ENCODE measurements at regions not wholly inside any gene's neighbourhood (a gene's known extent, or its start where the extent isn't known, plus 50 kb on each side); places are given as distances from the start of the nearest gene placed in this dataset.
A peak's percentile ranks its signal among the peaks of the same experiment; 100 is the strongest.

- no peak for DNase-seq (ENCODE audit: extremely low read depth, low read depth)
- TF ChIP-seq, protein P1, sequence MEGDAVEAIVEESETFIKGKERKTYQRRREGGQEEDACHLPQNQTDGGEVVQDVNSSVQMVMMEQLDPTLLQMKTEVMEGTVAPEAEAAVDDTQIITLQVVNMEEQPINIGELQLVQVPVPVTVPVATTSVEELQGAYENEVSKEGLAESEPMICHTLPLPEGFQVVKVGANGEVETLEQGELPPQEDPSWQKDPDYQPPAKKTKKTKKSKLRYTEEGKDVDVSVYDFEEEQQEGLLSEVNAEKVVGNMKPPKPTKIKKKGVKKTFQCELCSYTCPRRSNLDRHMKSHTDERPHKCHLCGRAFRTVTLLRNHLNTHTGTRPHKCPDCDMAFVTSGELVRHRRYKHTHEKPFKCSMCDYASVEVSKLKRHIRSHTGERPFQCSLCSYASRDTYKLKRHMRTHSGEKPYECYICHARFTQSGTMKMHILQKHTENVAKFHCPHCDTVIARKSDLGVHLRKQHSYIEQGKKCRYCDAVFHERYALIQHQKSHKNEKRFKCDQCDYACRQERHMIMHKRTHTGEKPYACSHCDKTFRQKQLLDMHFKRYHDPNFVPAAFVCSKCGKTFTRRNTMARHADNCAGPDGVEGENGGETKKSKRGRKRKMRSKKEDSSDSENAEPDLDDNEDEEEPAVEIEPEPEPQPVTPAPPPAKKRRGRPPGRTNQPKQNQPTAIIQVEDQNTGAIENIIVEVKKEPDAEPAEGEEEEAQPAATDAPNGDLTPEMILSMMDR (IDR thresholded peaks at IDR 0.05; ENCODE audit: low read depth, low read length): no peak
Measured at GRCh38 chr2:236763857-236764256, 194.2 kb downstream of the ACKR3 start.

DNA sequence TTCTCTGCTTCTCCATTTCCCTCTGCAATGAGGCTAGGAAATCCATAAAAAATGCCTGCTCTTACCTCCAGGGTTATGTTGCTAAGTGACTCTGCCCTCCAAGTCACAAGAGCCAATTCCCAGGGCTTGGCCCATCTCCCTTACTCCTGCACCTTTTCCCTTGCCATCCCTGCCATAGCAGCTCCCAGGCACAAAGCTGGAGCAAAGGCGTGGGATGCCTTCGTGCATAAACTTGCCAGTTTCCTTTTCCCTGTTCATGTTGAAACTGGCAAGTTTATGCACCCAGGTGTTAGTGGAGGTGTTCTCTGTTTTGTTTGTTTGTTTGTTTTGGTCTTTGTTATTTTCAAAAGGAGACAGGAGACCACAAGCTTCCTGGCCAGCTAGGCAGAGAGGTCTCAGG is 195.1 kb downstream of the ACKR3 start:
- TF ChIP-seq, protein P1 (IDR thresholded peaks at IDR 0.05; ENCODE audit: low read depth, low read length): no peak
- DNase-seq (ENCODE audit: extremely low read depth, low read depth): no peak

DNA sequence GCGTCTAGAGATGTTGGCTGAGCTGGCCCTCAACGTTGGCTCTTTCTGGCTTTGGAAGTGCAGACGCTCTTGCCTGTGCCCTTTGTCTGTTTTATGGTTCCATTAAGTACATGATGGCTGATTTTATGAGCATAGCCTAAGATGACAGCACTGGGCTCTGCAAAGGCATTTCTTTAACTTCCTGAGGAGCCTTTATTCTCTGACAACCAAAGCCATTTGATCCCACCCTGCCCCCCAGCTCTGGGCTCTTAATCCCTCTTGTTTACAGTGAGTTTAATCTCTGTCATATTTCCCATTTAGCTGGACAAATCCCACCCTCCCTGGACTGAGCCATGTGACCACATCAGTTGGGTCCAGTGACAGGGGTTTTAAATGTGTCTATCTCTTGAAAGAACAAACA is 195.9 kb downstream of the ACKR3 start:
- no peak for DNase-seq (ENCODE audit: extremely low read depth, low read depth)
- TF ChIP-seq, protein P1 (IDR thresholded peaks at IDR 0.05; ENCODE audit: low read depth, low read length): no peak

GRCh38 chr2:236766850-236767249 is 197.2 kb downstream of the ACKR3 start:
- TF ChIP-seq, protein P1 (IDR thresholded peaks at IDR 0.05; ENCODE audit: low read depth, low read length): no peak
- DNase-seq (ENCODE audit: extremely low read depth, low read depth): no peak

DNA sequence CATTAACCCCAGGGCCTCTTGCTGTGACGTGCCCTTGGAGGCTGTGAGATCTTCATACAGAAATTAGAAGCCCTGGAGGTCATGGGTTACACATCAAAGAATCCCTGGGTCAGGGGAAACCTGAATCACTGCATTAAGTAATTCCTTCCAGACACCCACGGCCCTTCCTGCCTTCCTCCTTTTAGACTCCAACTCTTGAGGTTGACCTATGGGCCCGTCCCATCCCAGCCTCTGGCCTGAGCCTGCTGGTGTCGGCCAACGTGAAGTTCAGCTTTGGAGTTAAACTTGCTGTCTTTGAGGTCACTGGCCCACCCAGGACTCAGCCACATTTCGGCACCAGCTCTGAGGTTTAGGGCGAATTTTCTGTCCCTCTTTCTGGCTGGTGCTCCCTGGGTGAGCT is 198.3 kb downstream of the ACKR3 start:
- TF ChIP-seq, protein P1 (IDR thresholded peaks at IDR 0.05; ENCODE audit: low read depth, low read length): no peak
- no peak for DNase-seq (ENCODE audit: extremely low read depth, low read depth)

DNA sequence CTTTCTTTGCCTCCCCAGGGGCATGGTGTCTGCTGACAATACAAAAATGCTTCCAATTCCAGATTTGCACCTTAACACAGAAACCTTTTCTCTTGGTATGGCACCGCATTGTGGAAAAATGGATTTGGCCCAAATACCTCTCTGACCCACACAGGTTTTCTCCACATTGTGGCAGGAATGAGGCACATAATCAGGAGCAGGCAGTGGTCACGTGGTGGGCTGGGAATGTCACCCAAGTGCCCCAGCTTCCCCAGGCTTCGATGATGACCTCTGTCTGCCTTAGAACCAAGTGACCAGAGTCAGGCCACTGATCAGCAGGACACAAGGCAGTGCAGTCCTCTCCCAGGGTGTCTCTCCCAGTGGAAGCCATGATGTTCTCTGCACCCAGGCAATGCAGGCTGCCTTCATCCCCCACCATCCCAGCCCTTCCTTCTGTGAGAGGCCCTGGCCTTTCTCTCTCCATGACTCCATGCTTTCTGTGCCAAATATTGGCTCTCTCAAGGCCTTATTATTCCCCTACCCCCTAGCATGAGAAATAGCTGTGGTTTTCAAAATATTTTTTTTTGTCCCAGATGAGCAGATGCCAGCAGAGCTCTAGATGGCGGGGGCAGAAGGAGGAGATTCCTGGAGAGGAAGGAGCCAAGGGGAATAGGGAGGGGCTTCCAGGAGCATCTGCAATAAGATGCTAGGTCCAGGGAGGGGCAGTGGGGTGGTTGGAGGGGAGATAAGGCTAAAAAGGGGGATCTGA is 198.9 kb downstream of the ACKR3 start:
- TF ChIP-seq, protein P1 (IDR thresholded peaks at IDR 0.05; ENCODE audit: low read depth, low read length): no peak
- DNase-seq (ENCODE audit: extremely low read depth, low read depth): no peak

GRCh38 chr2:236769981-236770671 is 200.5 kb downstream of the ACKR3 start:
- peak; percentile 68 for DNase-seq (ENCODE audit: extremely low read depth, low read depth)
- TF ChIP-seq, protein P1 (IDR thresholded peaks at IDR 0.05; ENCODE audit: low read depth, low read length): no peak

Measured in AG09319 (cell line).